GM19397 (cell line): ENCODE measurements at regions not wholly inside any gene's neighbourhood (a gene's known extent, or its start where the extent isn't known, plus 50 kb on each side); places are given as distances from the start of the nearest gene placed in this dataset.
"Not testable (repeated sequence)": the region's sequence is repeated elsewhere in the genome, so short reads cannot be mapped to it uniquely, and the experiment has no call there.

Experiments
- ATAC-seq: cut with Tn5 transposase; IDR thresholded peaks from one replicate; pipeline ENCODE4 v1.9.1; 2021; ENCODE audit warnings: mild to moderate bottlenecking, moderate library complexity; ENCODE audit not compliant: unreplicated experiment

DNA sequence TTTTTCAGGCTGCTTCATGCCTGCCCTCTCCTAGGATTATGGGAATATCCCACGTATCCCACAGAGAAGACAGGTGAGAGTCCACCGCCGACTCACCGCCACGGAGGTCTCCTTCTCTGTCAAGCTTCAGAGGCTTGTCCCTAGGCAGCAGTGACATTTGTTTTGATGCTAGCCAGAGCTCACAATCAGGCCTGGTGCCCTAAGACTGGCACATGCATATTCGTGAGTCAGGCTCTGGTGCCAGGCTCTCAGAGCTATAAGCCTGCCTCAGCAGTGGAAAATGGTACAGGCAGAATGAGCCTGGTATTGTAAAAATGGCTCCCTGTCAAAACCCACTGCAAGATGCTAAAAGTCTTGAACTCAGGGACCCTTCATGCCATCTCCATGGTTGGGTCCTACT lies 65.5 kb downstream of the RBMY1A1 start:
- no peak for ATAC-seq

DNA sequence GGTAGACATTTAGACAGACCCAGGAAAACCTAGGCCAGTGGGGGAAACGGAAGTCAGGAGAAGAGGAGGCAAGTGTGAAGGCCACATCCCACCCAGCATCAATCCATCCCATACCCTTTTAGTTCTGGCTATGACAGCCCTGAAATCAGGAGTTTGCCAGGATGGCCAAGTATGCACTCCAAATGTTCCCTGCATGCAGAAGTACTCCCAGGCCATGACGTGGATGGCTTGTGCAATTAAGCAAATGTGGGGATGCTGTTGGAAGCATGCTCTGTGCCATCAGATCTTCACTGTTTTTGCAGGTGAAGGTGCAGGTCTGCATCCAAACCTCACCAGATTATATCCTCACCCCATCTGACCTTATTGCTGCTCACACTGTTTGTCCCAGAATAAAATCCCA lies 66.8 kb downstream of the RBMY1A1 start:
- no peak for ATAC-seq

DNA sequence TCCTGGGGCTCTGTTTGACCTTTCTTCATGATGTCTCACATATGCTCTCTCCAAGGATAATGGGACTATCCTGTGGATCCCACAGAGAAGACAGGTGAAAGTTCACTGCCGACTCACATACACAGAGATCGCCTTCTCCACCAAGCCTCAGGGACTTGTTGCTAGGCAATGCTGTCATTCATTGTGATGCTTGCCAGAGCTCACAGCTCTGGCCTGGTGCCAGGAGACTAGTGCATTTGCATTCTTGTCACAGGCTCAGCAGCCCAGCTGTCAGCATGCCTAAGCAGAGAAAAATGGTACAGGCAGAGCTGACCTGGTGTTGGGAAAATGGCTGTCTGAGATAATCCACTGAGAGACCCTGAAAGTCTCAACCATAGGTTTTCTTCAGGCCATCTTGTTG lies 67.9 kb downstream of the RBMY1A1 start:
- peak; percentile 55 for ATAC-seq

DNA sequence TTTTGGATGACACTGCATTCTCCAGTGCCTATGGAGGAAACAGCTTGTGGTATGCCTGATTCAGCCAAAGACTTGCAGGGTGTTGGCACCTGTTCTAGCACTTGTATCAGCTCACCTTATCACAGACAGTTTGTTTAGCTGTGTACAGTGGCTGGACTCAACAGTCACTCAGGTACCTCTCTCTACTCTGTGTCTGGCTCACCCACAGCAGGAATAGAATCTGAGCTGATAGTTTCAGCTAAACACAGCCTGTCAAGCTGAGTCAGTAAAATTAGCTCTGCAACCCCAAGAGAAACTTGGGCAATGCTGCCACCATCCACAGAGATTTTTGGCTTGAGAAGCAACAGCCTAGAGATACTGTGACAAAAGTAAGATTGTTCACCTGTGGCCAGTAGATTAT lies 101.5 kb downstream of the RBMY1A1 start:
- no peak for ATAC-seq

DNA sequence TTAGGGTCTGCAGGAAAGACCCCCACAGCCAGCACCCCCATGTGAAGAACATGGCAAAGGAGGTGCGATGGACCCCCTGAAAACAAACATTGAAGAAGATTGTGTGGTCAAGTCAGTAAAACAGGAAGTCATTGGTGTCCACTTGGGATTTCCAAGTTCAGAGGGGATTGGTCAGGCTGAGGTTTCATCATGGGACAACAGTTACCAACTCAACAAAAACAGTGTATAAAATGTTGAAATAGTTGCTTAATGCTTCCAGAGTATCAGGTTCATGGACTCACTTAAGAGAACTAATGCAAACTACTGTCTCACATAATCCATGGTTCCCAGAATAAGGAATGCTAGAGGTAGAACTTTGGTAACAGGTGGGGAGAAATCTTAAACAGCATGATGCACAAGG lies 115.8 kb downstream of the RBMY1A1 start:
- ATAC-seq = no peak

DNA sequence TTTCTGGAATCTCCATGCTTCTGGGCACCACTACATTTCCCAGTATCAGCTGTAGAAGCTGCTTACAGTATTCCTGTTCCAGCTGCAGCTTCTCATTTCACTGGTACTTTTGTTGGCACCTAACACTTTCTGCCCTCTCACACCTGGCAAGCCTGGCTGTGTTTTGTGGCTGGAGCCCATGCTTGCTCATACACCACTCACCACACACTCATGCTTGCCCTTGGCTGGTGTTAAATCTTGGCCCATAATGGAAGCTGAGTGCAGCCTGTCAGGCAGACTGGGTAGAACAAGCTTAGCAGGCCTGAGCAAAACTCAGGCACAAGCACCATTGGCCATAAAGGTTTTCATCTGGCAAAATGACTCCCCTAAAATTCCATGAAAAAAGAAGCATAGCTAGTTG lies 124.4 kb downstream of the RBMY1A1 start:
- not testable (repeated sequence) for ATAC-seq

DNA sequence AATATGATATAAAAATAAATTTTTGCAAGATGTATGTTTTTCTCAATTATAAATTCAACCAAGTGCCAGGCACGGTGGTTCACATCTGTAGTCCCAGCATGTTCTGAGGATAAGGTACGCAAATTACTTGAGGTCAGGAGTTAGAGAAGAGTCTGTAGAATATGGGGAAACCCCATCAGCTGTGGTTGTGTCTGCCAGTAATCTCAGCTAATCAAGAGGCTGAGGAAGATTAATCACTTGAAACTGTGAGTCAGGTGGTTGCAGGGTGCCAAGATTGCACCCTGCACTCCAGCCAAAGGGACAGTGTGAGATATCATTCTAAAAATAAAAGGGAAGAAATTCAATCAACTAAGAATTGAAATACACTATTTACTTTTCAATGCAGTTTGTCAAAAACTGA lies 144.9 kb downstream of the RBMY1A1 start:
- not testable (repeated sequence) for ATAC-seq

DNA sequence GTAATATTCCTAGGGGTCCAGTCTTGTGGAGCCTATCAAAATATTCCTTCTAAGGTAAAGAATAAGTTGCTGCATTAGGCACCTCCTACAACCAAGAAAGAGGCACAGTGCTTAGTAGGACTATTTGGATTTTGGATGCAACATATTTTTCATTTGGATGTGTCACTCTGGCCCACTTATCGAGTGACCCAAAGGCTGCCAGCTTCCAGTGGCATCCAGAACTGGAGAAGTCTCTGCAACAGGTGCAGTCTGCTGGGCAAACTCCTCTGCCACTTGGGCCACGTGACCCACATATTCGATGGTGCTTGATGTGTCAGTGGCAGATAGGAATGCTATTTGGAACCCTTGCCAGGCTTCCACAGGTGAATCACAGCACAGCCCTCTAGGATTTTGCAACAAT lies 151.7 kb downstream of the RBMY1A1 start:
- not testable (repeated sequence) for ATAC-seq

DNA sequence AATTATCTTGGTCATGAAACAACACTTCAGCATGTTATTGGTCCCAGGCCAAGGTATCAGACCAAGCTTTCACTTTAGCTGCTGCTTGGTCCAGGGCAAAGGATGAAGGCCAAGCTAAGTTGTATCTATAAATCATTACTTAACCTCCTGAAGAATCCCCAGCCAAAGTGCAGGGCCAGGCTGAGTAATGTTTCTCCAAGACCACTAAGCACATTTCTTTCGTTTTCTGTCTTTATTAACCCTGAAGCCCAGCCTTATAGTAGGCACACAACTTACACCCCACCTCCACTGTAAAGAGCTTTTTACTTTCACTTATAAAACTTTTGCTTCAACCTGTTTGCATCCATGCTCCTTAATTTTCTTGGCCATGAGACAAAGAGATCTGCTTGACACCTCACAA lies 167.3 kb downstream of the RBMY1A1 start:
- not testable (repeated sequence) for ATAC-seq

DNA sequence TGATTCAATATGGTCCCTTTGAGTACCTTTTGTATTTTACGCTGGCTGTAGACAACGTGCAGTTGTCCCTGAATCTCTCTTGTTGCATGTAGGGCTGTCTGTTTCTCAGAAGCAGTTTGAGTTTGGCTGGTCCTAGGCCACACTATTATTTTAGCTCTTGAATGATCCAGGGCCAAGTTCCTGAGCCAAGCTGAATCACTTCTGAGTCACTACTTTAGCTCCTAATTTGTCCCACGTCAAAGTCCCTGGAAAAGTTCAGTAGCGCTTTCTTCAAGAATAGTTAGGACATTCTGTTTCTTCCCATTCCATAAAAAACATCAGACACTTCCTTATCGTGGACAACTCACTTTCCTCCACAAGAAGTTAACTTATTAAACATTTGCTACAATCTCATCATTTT lies 168.2 kb downstream of the RBMY1A1 start:
- ATAC-seq = not testable (repeated sequence)

DNA sequence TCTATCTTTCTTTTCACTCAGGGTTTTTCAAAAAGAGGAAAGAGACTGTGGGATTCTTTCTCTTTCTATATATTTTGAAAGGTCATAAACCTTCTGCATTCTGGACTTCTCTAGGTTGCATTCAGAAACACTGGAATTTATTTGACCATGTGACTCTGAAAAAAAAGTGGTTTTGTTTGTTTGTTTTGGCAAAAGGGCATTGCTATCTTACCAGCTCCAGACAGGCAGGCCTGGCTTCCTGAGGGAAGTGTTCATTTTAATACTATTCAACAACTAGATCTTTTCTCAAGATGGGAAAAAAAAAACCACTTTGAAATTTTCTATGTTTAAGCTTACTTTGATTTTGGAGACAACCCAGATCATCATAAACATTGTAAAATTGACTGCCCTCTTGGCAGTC lies 170.6 kb downstream of the RBMY1A1 start:
- no peak for ATAC-seq

DNA sequence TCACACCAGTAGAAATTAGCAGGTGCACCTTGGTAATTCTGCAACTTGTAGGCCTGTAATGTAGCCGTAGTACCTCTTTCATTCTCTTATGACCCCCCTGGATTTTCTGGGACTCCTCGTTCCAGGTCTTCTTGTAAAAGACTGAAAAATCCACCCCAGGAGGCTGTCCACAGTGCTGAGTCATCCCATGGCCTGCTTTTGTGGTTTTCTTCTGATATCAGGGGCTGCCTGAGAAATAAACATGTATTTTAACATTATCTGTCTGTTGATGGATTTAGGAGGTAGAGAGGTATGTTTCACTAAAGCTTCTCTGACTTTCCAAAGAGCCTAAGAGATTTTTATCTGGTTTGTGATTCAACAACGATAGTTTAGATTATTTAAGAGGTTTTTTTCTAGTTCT lies 171.9 kb downstream of the RBMY1A1 start:
- not testable (repeated sequence) for ATAC-seq

DNA sequence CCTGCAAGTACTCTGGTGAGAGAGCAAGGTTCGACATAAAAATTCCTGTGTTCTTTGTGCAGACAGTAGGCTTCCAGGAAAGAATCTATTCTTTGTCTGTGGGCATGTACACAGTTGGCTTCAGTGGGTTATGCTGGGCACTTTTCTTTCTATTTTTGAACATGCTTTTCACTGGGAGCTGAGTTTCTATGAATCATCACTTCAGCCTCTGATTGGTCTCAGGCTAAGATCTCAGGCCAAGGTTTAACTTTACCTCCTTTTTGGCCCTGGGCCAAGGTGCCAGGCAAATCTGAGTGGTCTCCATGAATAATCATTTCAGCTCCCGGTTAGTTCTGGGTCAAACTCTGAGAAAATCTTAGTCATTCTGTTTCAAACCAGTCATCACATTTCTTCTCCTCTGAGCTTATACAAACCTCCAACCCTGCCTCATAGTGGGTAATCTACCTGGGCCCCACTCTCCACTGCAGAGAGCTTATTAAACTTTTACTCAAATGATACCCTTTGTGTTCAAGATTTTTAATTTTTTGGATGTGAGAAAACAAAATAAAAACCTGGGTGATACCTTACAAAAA lies 158.8 kb downstream of the RBMY1D start:
- not testable (repeated sequence) for ATAC-seq

DNA sequence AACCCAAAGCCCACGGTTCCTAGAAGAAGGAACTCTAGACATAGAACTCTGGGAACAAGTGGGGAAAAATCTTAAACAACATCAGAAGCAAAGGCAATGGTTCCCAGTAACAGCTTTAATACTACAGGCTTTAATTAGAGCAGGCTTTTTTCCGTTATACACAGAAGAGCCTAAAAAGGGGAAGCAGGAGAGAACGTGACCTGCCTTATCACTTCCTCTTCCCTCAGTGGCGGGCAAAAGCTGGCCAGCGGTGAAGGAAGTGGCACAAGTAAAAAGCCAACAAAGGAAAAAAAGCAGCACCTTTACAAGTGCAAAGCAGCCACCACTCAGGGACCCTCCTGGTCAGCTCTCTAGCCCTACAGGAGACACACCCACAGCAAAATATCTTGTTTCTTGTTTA lies 149.3 kb downstream of the RBMY1D start:
- ATAC-seq = not testable (repeated sequence)

DNA sequence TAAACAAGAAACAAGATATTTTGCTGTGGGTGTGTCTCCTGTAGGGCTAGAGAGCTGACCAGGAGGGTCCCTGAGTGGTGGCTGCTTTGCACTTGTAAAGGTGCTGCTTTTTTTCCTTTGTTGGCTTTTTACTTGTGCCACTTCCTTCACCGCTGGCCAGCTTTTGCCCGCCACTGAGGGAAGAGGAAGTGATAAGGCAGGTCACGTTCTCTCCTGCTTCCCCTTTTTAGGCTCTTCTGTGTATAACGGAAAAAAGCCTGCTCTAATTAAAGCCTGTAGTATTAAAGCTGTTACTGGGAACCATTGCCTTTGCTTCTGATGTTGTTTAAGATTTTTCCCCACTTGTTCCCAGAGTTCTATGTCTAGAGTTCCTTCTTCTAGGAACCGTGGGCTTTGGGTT lies 134.1 kb downstream of the RBMY1D start:
- ATAC-seq = not testable (repeated sequence)

DNA sequence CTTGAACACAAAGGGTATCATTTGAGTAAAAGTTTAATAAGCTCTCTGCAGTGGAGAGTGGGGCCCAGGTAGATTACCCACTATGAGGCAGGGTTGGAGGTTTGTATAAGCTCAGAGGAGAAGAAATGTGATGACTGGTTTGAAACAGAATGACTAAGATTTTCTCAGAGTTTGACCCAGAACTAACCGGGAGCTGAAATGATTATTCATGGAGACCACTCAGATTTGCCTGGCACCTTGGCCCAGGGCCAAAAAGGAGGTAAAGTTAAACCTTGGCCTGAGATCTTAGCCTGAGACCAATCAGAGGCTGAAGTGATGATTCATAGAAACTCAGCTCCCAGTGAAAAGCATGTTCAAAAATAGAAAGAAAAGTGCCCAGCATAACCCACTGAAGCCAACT lies 126.5 kb downstream of the RBMY1D start:
- ATAC-seq = not testable (repeated sequence)

DNA sequence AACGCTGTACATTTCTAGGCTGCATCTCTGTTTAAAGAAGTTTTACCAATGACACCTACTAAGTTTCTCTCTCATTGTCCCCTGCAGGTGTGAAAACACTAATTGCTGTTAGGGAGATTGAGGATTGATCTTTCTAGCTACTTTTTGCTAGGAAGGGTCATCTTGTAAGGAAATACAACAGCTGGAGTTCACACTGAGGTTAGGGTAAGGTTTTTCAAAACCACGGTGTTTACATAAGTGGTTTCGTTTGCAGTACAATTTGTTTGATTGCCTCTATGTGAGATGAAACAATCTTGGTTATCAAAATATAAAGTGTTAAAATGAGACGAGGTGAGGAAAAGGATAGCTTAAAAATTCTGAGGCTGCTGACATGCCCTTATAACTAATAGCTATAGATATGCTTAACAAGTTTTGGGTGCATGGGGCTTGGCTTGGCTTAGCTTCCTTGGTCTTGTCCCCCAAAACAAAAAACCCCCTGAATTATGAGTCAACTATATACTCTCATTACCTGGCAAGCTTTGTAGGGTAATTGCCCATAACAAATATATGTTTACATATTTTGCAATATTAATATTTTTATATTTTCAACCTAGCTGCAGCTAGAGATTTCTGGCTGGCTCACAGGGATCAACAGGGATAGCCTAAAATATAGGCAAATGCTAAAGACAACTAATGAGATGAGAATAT lies 112.0 kb downstream of the RBMY1D start:
- ATAC-seq = not testable (repeated sequence)

DNA sequence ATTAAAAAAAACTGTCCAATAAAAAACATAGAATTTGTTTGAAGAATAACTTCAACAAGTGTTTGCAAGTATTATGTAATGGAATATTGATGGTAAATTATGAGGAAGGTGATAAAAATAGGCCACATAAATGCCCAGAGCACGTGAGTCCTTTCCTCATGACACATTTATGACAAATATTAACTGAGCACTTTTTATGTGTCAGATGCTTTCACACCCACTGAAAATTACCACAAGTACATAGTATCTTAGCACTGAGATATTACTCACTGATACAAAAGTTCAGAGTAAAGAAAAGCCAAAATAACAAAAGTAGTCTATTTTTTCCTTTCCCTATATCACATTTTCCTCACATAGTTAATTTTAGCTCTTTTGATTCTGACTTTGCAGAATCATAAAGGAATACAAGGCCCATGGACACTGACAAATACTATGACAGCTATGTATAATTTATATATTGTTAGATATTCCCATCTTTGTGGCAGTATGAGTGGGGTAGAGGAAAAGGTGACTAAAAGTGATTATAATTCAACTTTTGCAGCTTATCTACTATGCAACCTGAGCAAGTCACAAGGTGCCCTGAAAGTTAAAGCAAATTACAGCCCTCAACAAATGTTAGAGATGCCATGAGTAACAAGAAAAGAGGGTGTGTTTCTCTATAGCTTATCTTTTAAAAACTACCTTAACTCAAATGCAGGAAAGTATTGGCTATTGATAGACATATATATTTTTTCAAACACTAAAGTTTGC lies 80.7 kb downstream of the RBMY1D start:
- no peak for ATAC-seq

DNA sequence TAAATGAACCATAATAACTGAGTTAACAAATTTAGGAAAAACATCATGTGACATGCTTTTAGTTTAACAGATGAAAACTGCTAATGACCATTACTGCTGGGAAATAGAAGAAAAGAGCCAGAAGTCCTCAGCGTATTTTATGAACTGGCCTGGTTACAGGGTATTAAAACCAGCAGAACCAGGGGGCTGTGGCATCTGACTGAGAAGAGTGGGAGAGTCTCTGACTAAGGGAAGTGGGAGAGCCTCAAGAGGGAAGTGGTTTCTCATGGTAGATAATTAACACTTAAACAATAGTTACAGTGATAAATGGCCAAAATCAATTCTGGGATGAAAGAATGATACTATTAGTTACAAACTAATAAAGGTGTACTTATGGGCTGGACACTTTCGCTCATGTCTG lies 79.8 kb downstream of the RBMY1D start:
- ATAC-seq = no peak

DNA sequence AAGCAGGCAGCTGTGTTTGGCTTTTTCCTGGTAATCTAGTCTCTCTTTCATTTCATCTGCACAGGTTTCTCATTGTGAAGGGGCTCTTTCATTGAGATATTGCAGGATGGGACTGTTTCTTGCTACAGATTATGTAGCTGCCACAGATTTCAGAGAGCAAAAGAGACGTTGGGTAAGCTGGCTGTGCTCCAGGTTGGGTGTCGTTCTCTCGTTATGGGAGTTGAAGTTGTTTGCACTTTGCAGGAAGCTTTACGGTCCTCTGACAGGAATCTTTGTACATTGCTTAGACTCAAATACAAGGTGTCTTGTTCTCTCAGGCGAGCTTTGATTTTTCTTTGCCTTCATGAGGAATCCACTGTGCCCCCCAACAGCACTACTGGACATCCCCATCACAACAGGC lies 72.4 kb downstream of the RBMY1D start:
- no peak for ATAC-seq

DNA sequence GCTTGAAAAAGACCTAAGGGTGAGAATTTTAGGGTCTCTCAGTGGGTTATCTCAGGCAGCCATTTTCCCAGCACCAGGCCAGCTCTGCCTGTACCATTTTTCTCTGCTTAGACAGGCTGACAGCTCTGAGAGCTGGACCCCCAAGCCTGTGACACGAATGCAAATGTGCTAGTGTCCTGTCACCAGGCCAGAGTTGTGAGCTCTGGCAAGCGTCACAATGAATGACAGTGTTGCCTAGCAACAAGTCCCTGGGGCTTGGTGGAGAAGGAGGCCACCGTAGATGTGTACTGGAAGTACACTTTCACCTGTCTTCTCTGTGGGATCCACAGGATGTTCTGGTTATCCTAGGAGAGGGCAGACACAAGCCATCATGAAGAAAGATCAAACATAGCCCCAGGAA lies 66.7 kb downstream of the RBMY1D start:
- no peak for ATAC-seq
